Rectal smooth muscle tissue (tissue), 1 donor: ENCODE measurements at regions not wholly inside any gene's neighbourhood (a gene's known extent, or its start where the extent isn't known, plus 50 kb on each side); places are given as distances from the start of the nearest gene placed in this dataset.

Experiments
- H3K27ac ChIP-seq: one replicate; pipeline ENCODE4 v1.7.0; 2013; ENCODE audit warnings: low read depth, low read length, inconsistent platforms
- H3K27me3 ChIP-seq: one replicate; pipeline ENCODE4 v1.7.0; 2013; ENCODE audit warnings: low read length; ENCODE audit not compliant: control insufficient read depth, insufficient read depth
- H3K36me3 ChIP-seq: one replicate; pipeline ENCODE4 v1.7.0; 2013; ENCODE audit warnings: low read length; ENCODE audit not compliant: control insufficient read depth, insufficient read depth
- H3K4me1 ChIP-seq: one replicate; pipeline ENCODE4 v1.7.0; 2013; ENCODE audit warnings: low read length; ENCODE audit not compliant: control insufficient read depth, insufficient read depth
- H3K4me3 ChIP-seq: one replicate; pipeline ENCODE4 v1.7.0; 2013; ENCODE audit warnings: low read length
- H3K9ac ChIP-seq: one replicate; pipeline ENCODE4 v1.7.0; 2013; ENCODE audit warnings: low read length

- no peak overlapping the region for H3K9ac ChIP-seq
- H3K4me3 ChIP-seq, result no peak overlapping the region
- no peak overlapping the region for H3K27ac ChIP-seq
- no peaks in the 10 kb centered on the region for H3K4me1 ChIP-seq
- H3K36me3 ChIP-seq, result no peaks in the 10 kb centered on the region
- no peaks in the 10 kb centered on the region for H3K27me3 ChIP-seq
Measured at GRCh38 chr3:117105686-117106085, 396.1 kb downstream of the TUSC7 start.

- Histone ChIP-seq H3K4me1 (no peaks in the 10 kb centered on the region), H3K4me3 (no peak overlapping the region), H3K27me3 (no peaks in the 10 kb centered on the region), H3K9ac (no peak overlapping the region), H3K36me3 (no peaks in the 10 kb centered on the region), H3K27ac (no peak overlapping the region)
Measured at GRCh38 chr3:117106396-117106795, 396.8 kb downstream of the TUSC7 start.

DNA sequence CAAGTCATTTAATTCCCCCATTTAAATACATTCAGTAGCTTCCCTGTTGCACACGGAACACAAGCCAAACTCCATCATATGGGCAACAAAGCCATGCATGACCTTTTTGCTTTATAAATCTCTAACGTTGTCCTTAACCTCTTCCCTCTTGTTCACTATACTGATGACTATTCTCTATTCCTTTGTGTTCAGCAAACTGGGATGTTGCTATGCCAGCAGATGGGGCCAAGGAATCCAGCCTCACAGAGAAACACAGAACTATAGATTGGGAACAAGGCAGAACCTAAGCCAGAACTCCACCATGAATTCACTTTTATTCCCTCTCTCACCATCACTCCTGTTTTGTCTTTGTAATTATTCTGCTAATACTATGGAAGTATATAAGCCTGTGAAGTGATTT lies 398.4 kb downstream of the TUSC7 start:
- H3K4me1 ChIP-seq, result no peaks in the 10 kb centered on the region
- no peaks in the 10 kb centered on the region for H3K36me3 ChIP-seq
- no peak overlapping the region for H3K4me3 ChIP-seq
- no peak overlapping the region for H3K9ac ChIP-seq
- no peaks in the 10 kb centered on the region for H3K27me3 ChIP-seq
- H3K27ac ChIP-seq, result no peak overlapping the region

DNA sequence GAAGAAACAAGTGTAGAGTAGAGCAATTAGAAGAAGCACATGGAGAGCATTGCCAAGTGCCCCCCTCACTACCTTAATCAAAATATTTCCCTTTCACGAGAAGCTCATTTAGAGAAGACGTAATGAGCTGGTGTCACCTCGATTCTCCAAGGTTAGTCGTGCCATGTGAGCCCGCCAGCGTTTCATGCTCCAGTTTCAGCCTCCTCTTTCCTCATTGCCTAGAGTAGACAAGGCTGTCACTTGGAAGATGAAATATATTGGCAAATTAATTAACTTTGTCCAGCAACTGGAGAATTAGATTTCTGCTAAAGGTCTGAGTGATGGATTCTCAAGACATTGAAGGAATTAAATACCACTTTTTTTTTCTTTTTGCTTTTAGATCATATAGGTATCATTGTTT lies 399.6 kb downstream of the TUSC7 start:
- Histone ChIP-seq H3K9ac (no peak overlapping the region), H3K4me1 (no peaks in the 10 kb centered on the region), H3K4me3 (no peak overlapping the region), H3K27ac (no peak overlapping the region), H3K36me3 (no peaks in the 10 kb centered on the region), H3K27me3 (no peaks in the 10 kb centered on the region)

- no peaks in the 10 kb centered on the region for H3K27me3 ChIP-seq
- no peak overlapping the region for H3K27ac ChIP-seq
- H3K4me1 ChIP-seq, result no peaks in the 10 kb centered on the region
- no peak overlapping the region for H3K9ac ChIP-seq
- H3K36me3 ChIP-seq, result no peaks in the 10 kb centered on the region
- no peak overlapping the region for H3K4me3 ChIP-seq
Measured at GRCh38 chr3:117114517-117115265, 405.1 kb downstream of the TUSC7 start.

DNA sequence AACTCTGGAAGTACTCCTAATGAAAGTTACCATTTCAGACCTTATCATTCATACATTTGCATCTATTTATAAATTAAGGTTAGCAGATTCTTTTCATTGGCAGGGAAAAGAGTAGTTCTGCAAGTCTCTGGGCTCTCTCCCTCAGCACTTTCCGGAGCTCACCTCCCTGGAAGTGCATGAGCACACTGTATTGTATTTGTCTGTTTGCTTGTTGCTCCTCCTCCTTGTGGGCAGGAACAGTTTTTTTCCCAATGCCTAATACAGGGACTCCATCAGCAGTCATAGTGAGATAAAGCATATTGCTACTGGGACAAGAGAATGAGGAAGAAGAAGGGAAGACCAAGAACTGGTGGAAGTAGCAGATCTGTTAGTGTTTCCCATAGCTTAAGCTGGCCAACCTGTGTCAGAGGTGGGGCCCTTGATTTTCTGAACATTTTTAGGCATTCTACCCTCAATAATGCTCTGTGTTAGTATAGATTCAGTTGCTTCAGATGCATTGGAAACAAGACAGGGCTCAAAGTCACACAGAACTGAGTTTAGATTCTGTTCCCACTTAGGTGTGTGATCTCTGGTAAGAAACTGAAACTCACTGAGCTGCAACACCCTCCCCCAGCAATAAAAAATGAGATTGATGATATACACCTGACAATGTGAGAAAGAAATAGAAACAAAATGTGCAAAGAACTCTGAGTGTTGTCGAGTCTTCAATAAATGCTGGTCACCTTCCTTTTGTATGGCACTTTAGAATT lies 407.8 kb downstream of the TUSC7 start:
- Histone ChIP-seq H3K4me1 (no peaks in the 10 kb centered on the region), H3K36me3 (no peaks in the 10 kb centered on the region), H3K27ac (no peak overlapping the region), H3K27me3 (no peaks in the 10 kb centered on the region), H3K4me3 (no peak overlapping the region), H3K9ac (no peak overlapping the region)

DNA sequence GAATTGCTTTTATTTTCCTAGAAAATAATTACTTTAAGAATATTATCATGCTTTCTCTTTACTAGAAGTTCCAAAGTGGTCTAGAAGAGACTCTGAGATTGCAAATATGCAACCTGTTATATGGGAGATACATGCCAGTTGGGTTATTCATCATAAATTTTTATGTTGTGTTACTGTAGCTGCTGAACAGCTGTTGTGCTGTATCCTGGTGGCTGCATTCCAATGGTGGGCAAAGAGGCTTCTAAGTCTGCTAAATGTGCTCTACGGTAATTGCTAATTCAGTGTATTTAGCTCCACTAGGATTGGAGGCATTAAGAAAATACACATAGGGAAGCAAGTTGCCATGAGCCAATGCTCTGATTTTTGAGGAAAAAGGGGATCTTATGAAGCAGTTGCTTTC lies 409.0 kb downstream of the TUSC7 start:
- no peak overlapping the region for H3K4me3 ChIP-seq
- no peaks in the 10 kb centered on the region for H3K27me3 ChIP-seq
- no peaks in the 10 kb centered on the region for H3K36me3 ChIP-seq
- no peak overlapping the region for H3K27ac ChIP-seq
- no peaks in the 10 kb centered on the region for H3K4me1 ChIP-seq
- no peak overlapping the region for H3K9ac ChIP-seq

- Histone ChIP-seq H3K27me3 (no peaks in the 10 kb centered on the region), H3K9ac (no peak overlapping the region), H3K27ac (no peak overlapping the region), H3K4me3 (no peak overlapping the region), H3K4me1 (no peaks in the 10 kb centered on the region), H3K36me3 (no peaks in the 10 kb centered on the region)
Measured at GRCh38 chr3:117120014-117120413, 410.4 kb downstream of the TUSC7 start.

GRCh38 chr3:117122609-117123008 lies 413.0 kb downstream of the TUSC7 start:
- Histone ChIP-seq H3K27me3 (no peaks in the 10 kb centered on the region), H3K4me1 (no peaks in the 10 kb centered on the region), H3K27ac (no peak overlapping the region), H3K9ac (no peak overlapping the region), H3K4me3 (no peak overlapping the region), H3K36me3 (no peaks in the 10 kb centered on the region)

- H3K4me1 ChIP-seq, result no peaks in the 10 kb centered on the region
- no peak overlapping the region for H3K4me3 ChIP-seq
- H3K36me3 ChIP-seq, result no peaks in the 10 kb centered on the region
- H3K27ac ChIP-seq, result no peak overlapping the region
- H3K9ac ChIP-seq, result no peak overlapping the region
- H3K27me3 ChIP-seq, result no peaks in the 10 kb centered on the region
Measured at GRCh38 chr3:117126460-117126859, 416.9 kb downstream of the TUSC7 start.

DNA sequence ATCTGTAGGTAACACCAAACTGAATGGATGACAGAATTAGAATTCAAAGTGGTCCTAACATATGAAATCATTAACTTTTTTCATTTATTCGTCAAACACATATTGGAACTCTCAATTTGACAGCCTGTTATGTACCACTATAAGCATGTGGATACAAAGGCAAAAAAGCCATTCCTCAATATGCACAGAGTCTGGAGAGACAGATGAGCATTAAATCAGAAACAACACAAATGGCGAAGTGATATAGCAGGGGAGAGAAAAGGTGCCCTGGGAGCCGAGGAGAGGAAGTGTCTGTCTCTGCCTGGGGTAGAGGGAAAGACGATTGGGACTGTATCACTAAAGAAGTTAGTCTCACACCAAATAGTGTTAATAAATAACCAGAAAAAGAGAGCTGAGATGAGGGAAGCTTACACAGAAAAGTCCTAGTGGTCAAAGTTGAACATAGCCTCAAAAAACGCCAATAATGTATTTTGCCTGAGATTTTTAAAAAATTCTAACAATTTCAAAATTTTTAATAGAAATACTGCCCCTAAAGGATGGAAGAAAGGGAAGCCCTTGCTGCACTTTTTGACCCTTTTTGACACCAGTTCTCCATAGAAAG lies 417.5 kb downstream of the TUSC7 start:
- no peaks in the 10 kb centered on the region for H3K4me1 ChIP-seq
- H3K4me3 ChIP-seq, result no peak overlapping the region
- H3K36me3 ChIP-seq, result no peaks in the 10 kb centered on the region

GRCh38 chr3:117128133-117128532 lies 418.6 kb downstream of the TUSC7 start:
- H3K4me3 ChIP-seq, result no peak overlapping the region
- H3K27me3 ChIP-seq, result no peaks in the 10 kb centered on the region
- H3K9ac ChIP-seq, result no peak overlapping the region
- H3K27ac ChIP-seq, result no peak overlapping the region
- no peaks in the 10 kb centered on the region for H3K4me1 ChIP-seq
- no peaks in the 10 kb centered on the region for H3K36me3 ChIP-seq

More for the DNA sequence above, 417.5 kb downstream of the TUSC7 start:
- Histone ChIP-seq H3K9ac (no peak overlapping the region), H3K27me3 (no peaks in the 10 kb centered on the region), H3K27ac (no peak overlapping the region)
